ENCODE measurements at regions not wholly inside any gene's neighbourhood (a gene's known extent, or its start where the extent isn't known, plus 50 kb on each side); places are given as distances from the start of the nearest gene placed in this dataset.

GRCh38 chrX:74231625-74232024 is 72.4 kb upstream of the ZCCHC13 start:
- no peaks in the 10 kb centered on the region for H3K4me1 ChIP-seq (ENCODE audit: control insufficient read depth, insufficient read depth, low read length)
- WGBS, 2 experiments: 91 to 100% methylated on average over 3 to 5 of the region's 5 CpGs
- no peaks in the 10 kb centered on the region for H3K27me3 ChIP-seq (ENCODE audit: control insufficient read depth, insufficient read depth, low read length, poor library complexity, severe bottlenecking)

GRCh38 chrX:74230094-74230493 is 73.9 kb upstream of the ZCCHC13 start:
- Histone ChIP-seq H3K27me3 (ENCODE audit: control insufficient read depth, insufficient read depth, low read length, poor library complexity, severe bottlenecking) (no peaks in the 10 kb centered on the region), H3K27ac (ENCODE audit: insufficient read depth, low read depth, low read length, poor library complexity, severe bottlenecking) (no peak overlapping the region), H3K36me3 (ENCODE audit: control insufficient read depth, insufficient read depth, low read length) (no peaks in the 10 kb centered on the region), H3K4me1 (ENCODE audit: control insufficient read depth, insufficient read depth, low read length) (no peaks in the 10 kb centered on the region), H3K9me3 (ENCODE audit: control insufficient read depth, low read length) (no peaks in the 10 kb centered on the region), H3K4me3 (ENCODE audit: insufficient read depth, low read depth, low read length) (no peak overlapping the region)

More at GRCh38 chrX:74231625-74232024, 72.4 kb upstream of the ZCCHC13 start:
- H3K27ac ChIP-seq (ENCODE audit: insufficient read depth, low read depth, low read length, poor library complexity, severe bottlenecking): no peak overlapping the region
- H3K4me3 ChIP-seq (ENCODE audit: insufficient read depth, low read depth, low read length): no peak overlapping the region
- H3K9me3 ChIP-seq (ENCODE audit: control insufficient read depth, low read length): no peaks in the 10 kb centered on the region
- no peaks in the 10 kb centered on the region for H3K36me3 ChIP-seq (ENCODE audit: control insufficient read depth, insufficient read depth, low read length)

DNA sequence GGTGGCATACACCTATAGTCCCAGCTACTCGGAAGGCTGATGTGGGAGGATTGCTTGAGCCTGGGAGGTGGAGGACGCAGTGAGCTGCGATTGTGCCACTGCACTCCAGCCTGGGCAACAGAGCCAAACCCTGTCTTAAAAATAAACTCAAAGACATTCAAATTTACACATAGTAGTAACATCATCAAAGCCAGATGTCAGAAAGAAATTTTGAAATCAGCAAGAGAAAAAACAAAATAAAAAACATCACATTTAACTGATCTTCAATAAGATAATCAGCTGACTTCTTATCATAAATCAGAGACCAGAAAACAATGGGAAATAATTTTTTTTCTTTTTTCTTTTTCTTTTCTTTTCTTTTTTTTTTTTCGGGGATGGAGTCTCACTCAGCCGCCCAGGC is 78.9 kb upstream of the ZCCHC13 start:
- no peaks in the 10 kb centered on the region for H3K36me3 ChIP-seq (ENCODE audit: control insufficient read depth, insufficient read depth, low read length)
- no peaks in the 10 kb centered on the region for H3K27me3 ChIP-seq (ENCODE audit: control insufficient read depth, insufficient read depth, low read length, poor library complexity, severe bottlenecking)
- H3K4me1 ChIP-seq (ENCODE audit: control insufficient read depth, insufficient read depth, low read length): no peaks in the 10 kb centered on the region
- 88 to 97% methylated on average over 4 to 5 of the region's 5 CpGs for WGBS, 2 experiments
- H3K4me3 ChIP-seq (ENCODE audit: insufficient read depth, low read depth, low read length): no peak overlapping the region
- no peaks in the 10 kb centered on the region for H3K9me3 ChIP-seq (ENCODE audit: control insufficient read depth, low read length)
- no peak overlapping the region for H3K27ac ChIP-seq (ENCODE audit: insufficient read depth, low read depth, low read length, poor library complexity, severe bottlenecking)

- no peaks in the 10 kb centered on the region for H3K36me3 ChIP-seq (ENCODE audit: control insufficient read depth, insufficient read depth, low read length)
- 84 to 97% methylated on average over 2 of the region's 2 CpGs for WGBS, 2 experiments
These were observed 83.7 kb upstream of the ZCCHC13 start for GRCh38 chrX:74220277-74220676.

GRCh38 chrX:74218895-74219294 is 85.1 kb upstream of the ZCCHC13 start:
- Histone ChIP-seq H3K27me3 (ENCODE audit: control insufficient read depth, insufficient read depth, low read length, poor library complexity, severe bottlenecking) (no peaks in the 10 kb centered on the region), H3K4me3 (ENCODE audit: insufficient read depth, low read depth, low read length) (no peak overlapping the region), H3K27ac (ENCODE audit: insufficient read depth, low read depth, low read length, poor library complexity, severe bottlenecking) (no peak overlapping the region), H3K4me1 (ENCODE audit: control insufficient read depth, insufficient read depth, low read length) (no peaks in the 10 kb centered on the region), H3K36me3 (ENCODE audit: control insufficient read depth, insufficient read depth, low read length) (no peaks in the 10 kb centered on the region), H3K9me3 (ENCODE audit: control insufficient read depth, low read length) (no peaks in the 10 kb centered on the region)
- WGBS, 2 experiments: 92 to 100% methylated on average over 1 of the region's 1 CpG

More at GRCh38 chrX:74220277-74220676, 83.7 kb upstream of the ZCCHC13 start:
- H3K27me3 ChIP-seq (ENCODE audit: control insufficient read depth, insufficient read depth, low read length, poor library complexity, severe bottlenecking): no peaks in the 10 kb centered on the region
- no peaks in the 10 kb centered on the region for H3K9me3 ChIP-seq (ENCODE audit: control insufficient read depth, low read length)
- no peak overlapping the region for H3K4me3 ChIP-seq (ENCODE audit: insufficient read depth, low read depth, low read length)
- H3K27ac ChIP-seq (ENCODE audit: insufficient read depth, low read depth, low read length, poor library complexity, severe bottlenecking): no peak overlapping the region
- H3K4me1 ChIP-seq (ENCODE audit: control insufficient read depth, insufficient read depth, low read length): no peaks in the 10 kb centered on the region

GRCh38 chrX:74216421-74216820 is 87.6 kb upstream of the ZCCHC13 start:
- H3K9me3 ChIP-seq (ENCODE audit: control insufficient read depth, low read length): no peaks in the 10 kb centered on the region
- H3K4me3 ChIP-seq (ENCODE audit: insufficient read depth, low read depth, low read length): no peak overlapping the region
- no peaks in the 10 kb centered on the region for H3K4me1 ChIP-seq (ENCODE audit: control insufficient read depth, insufficient read depth, low read length)
- no peaks in the 10 kb centered on the region for H3K27me3 ChIP-seq (ENCODE audit: control insufficient read depth, insufficient read depth, low read length, poor library complexity, severe bottlenecking)
- no peak overlapping the region for H3K27ac ChIP-seq (ENCODE audit: insufficient read depth, low read depth, low read length, poor library complexity, severe bottlenecking)
- H3K36me3 ChIP-seq (ENCODE audit: control insufficient read depth, insufficient read depth, low read length): no peaks in the 10 kb centered on the region

DNA sequence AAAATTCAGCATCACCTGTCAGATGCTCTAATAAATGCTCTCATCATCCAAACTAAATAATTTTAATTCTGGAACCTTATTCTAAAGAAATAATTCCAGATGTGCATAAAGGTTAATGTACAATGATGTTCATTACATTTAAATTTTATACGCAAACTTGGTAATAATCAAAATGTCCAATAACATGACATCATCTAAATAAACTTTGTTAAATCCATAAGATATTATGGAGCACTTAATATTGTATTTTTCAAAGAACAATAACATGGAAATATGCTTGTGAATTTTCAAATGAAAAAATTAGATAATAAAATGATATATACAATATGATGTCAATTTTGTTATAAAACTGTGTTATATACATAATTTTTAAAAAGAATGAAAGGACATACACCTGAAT is 92.1 kb upstream of the ZCCHC13 start:
- Histone ChIP-seq H3K27me3 (ENCODE audit: control insufficient read depth, insufficient read depth, low read length, poor library complexity, severe bottlenecking) (no peaks in the 10 kb centered on the region), H3K4me3 (ENCODE audit: insufficient read depth, low read depth, low read length) (no peak overlapping the region), H3K27ac (ENCODE audit: insufficient read depth, low read depth, low read length, poor library complexity, severe bottlenecking) (no peak overlapping the region), H3K36me3 (ENCODE audit: control insufficient read depth, insufficient read depth, low read length) (no peaks in the 10 kb centered on the region), H3K4me1 (ENCODE audit: control insufficient read depth, insufficient read depth, low read length) (no peaks in the 10 kb centered on the region), H3K9me3 (ENCODE audit: control insufficient read depth, low read length) (no peaks in the 10 kb centered on the region)
- no CpG with 5 or more reads among the region's 1 CpG for WGBS, 2 experiments

GRCh38 chrX:74207539-74207938 is 96.4 kb upstream of the ZCCHC13 start:
- Histone ChIP-seq H3K27me3 (ENCODE audit: control insufficient read depth, insufficient read depth, low read length, poor library complexity, severe bottlenecking) (no peaks in the 10 kb centered on the region), H3K36me3 (ENCODE audit: control insufficient read depth, insufficient read depth, low read length) (no peaks in the 10 kb centered on the region), H3K4me1 (ENCODE audit: control insufficient read depth, insufficient read depth, low read length) (no peaks in the 10 kb centered on the region), H3K9me3 (ENCODE audit: control insufficient read depth, low read length) (no peaks in the 10 kb centered on the region), H3K4me3 (ENCODE audit: insufficient read depth, low read depth, low read length) (no peak overlapping the region), H3K27ac (ENCODE audit: insufficient read depth, low read depth, low read length, poor library complexity, severe bottlenecking) (no peak overlapping the region)
- 90 to 97% methylated on average over 3 of the region's 3 CpGs for WGBS, 2 experiments

GRCh38 chrX:74195605-74196004 is 108.4 kb upstream of the ZCCHC13 start:
- Histone ChIP-seq H3K27ac (ENCODE audit: insufficient read depth, low read depth, low read length, poor library complexity, severe bottlenecking) (no peak overlapping the region), H3K27me3 (ENCODE audit: control insufficient read depth, insufficient read depth, low read length, poor library complexity, severe bottlenecking) (no peaks in the 10 kb centered on the region), H3K4me3 (ENCODE audit: insufficient read depth, low read depth, low read length) (no peak overlapping the region), H3K9me3 (ENCODE audit: control insufficient read depth, low read length) (no peaks in the 10 kb centered on the region), H3K4me1 (ENCODE audit: control insufficient read depth, insufficient read depth, low read length) (no peaks in the 10 kb centered on the region), H3K36me3 (ENCODE audit: control insufficient read depth, insufficient read depth, low read length) (no peaks in the 10 kb centered on the region)

GRCh38 chrX:74195120-74195519 is 108.9 kb upstream of the ZCCHC13 start:
- H3K4me1 ChIP-seq (ENCODE audit: control insufficient read depth, insufficient read depth, low read length): no peaks in the 10 kb centered on the region
- no peaks in the 10 kb centered on the region for H3K27me3 ChIP-seq (ENCODE audit: control insufficient read depth, insufficient read depth, low read length, poor library complexity, severe bottlenecking)
- H3K36me3 ChIP-seq (ENCODE audit: control insufficient read depth, insufficient read depth, low read length): no peaks in the 10 kb centered on the region
- WGBS, 2 experiments: 82 to 100% methylated on average over 2 of the region's 2 CpGs
- no peaks in the 10 kb centered on the region for H3K9me3 ChIP-seq (ENCODE audit: control insufficient read depth, low read length)
- no peak overlapping the region for H3K27ac ChIP-seq (ENCODE audit: insufficient read depth, low read depth, low read length, poor library complexity, severe bottlenecking)
- no peak overlapping the region for H3K4me3 ChIP-seq (ENCODE audit: insufficient read depth, low read depth, low read length)

- Histone ChIP-seq H3K36me3 (ENCODE audit: control insufficient read depth, insufficient read depth, low read length) (no peaks in the 10 kb centered on the region), H3K4me1 (ENCODE audit: control insufficient read depth, insufficient read depth, low read length) (no peaks in the 10 kb centered on the region), H3K4me3 (ENCODE audit: insufficient read depth, low read depth, low read length) (no peak overlapping the region), H3K9me3 (ENCODE audit: control insufficient read depth, low read length) (no peaks in the 10 kb centered on the region), H3K27ac (ENCODE audit: insufficient read depth, low read depth, low read length, poor library complexity, severe bottlenecking) (no peak overlapping the region), H3K27me3 (ENCODE audit: control insufficient read depth, insufficient read depth, low read length, poor library complexity, severe bottlenecking) (no peaks in the 10 kb centered on the region)
- WGBS, 2 experiments: 94 to 100% methylated on average over 2 of the region's 3 CpGs
These were observed 116.8 kb upstream of the ZCCHC13 start for GRCh38 chrX:74187211-74187610.
